SH-SY5Y (cell line): ENCODE measurements at regions not wholly inside any gene's neighbourhood (a gene's known extent, or its start where the extent isn't known, plus 50 kb on each side); places are given as distances from the start of the nearest gene placed in this dataset.

Experiments used
- GATA2 ChIP-seq: IDR thresholded peaks from 2 replicates; pipeline ENCODE4 v1.6.1; 2011; ENCODE audit warnings: mild to moderate bottlenecking, low read depth, low read length
- GATA3 ChIP-seq: IDR thresholded peaks from 2 replicates; pipeline ENCODE4 v1.6.1; 2011; ENCODE audit warnings: low read depth, mild to moderate bottlenecking, low read length, moderate library complexity

DNA sequence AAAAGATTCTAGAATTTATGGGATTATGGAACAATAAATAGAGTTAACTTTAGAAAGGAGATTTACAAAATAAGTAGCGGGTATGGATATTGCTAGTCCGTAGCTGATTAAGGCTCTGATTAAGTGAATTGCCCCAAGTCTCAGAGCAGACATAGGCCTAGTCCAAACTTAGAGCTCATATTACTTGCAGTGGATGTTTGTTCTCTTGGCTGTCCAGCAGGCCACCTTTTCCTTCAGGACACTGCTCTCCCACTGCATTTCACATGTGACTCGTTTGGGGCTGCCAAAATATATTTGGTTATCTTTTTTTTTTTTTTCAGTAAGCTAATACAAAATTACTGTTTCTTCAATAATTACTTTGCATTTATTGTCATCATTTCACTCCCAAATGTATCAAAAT is 76.6 kb downstream of the ARRDC3 start:
- TF ChIP-seq GATA2 (no peak), GATA3 (no peak)
